GM12891 (cell line): ENCODE measurements at regions not wholly inside any gene's neighbourhood (a gene's known extent, or its start where the extent isn't known, plus 50 kb on each side); places are given as distances from the start of the nearest gene placed in this dataset.

ENCODE experiments used
- PAX5 ChIP-seq: IDR thresholded peaks from 2 replicates; pipeline ENCODE4 v1.6.1; 2011; ENCODE audit warnings: low read length, moderate library complexity, mild to moderate bottlenecking; ENCODE audit not compliant: insufficient read depth, severe bottlenecking
- POLR2A ChIP-seq: IDR thresholded peaks from 2 replicates; pipeline ENCODE4 v1.6.1; 2011; ENCODE audit warnings: low read depth, low read length, control low read depth
- POLR2AphosphoS5 ChIP-seq: IDR thresholded peaks from 2 replicates; pipeline ENCODE4 v1.6.1; 2011; ENCODE audit warnings: low read depth, low read length, control low read depth
- TAF1 ChIP-seq: IDR thresholded peaks from 2 replicates; pipeline ENCODE4 v1.6.1; 2011; ENCODE audit warnings: low read depth, low read length, control low read depth

GRCh38 chr6:81984599-81984998 lies 232.1 kb upstream of the TENT5A start:
- TF ChIP-seq POLR2A = no peak
- no peak for TF ChIP-seq POLR2AphosphoS5
- no peak for TF ChIP-seq PAX5
- no peak for TF ChIP-seq TAF1
